ENCODE measurements at regions not wholly inside any gene's neighbourhood (a gene's known extent, or its start where the extent isn't known, plus 50 kb on each side); places are given as distances from the start of the nearest gene placed in this dataset.
"Not testable (repeated sequence)": the region's sequence is repeated elsewhere in the genome, so short reads cannot be mapped to it uniquely, and the experiment has no call there.

DNA sequence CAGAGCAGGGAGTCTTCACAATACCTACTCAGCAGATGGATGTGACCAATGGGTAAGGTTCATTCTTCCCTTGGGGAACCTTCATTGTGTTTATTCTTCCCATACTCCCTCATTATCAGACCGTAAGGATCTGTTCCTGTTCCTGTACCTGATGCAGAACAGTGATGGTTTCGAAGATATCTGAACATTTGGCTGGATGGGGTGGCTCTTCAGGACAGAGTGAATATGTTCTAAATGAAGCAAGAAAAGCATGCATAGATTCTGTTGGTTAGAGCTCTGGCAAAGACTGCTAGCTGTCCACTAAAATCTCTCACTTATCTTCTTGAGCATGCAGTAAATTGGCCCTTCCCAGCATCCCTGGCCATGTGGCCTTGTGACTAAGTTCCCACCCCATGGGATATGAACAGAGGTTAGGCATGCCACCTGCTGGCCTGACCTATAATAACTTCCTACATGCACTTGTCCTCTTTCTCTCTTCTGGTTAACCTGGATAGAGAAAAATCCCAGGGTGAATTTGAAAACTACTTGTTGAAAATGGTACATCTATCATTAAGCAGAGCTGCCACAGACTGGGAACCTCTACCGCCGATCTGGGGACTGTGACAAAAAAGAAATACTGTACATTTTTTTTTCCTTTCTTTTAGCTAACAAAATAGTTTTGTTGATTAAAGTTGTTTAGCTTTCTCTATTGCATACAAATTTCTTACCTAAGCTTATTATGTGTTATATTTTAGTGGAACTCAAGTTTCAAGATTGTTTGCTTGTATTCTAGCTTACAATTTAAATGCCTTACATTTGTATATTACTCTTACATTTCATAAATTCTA, 60.0 kb upstream of the BANK1 start:
- peak; percentile 69 for DNase-seq

DNA sequence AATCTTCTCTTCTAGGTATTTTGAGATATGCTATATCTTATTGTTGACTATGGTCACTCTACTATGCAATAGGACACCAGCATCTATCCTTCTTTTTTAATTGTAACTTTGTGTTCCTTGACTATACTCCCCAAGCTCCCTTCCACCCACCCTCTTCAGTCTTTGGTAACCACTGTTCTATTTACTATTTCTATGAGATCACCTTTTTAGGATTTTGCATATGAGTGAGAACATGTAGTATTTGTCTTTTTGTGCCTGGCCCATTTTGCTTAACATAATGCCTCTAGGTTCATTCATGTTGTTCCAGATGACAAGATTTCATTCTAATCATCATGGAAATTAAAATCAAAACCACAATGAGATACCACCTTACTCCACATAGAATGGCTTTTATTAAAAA, 63.3 kb upstream of the BANK1 start:
- DNase-seq: no peak

DNA sequence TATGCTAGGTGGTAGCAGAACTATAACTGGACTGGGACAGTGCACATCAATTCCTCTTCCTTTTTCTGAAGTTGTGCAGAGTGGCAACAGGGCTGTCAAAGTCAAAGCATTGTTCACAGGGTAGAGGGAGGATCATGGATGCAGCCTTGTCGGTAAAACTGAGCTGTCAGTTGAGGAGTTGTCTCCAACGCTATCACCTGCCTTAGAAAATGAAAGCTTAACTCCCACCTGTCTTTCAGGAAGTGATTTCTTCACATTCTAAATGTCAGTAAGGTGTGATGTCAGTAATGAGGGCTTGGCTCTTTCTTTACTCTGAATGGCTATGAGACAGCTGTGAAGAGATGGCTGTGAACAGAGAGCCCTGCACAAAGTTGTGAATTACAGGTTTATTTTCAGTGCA, 66.4 kb upstream of the BANK1 start:
- no peak for DNase-seq

DNA sequence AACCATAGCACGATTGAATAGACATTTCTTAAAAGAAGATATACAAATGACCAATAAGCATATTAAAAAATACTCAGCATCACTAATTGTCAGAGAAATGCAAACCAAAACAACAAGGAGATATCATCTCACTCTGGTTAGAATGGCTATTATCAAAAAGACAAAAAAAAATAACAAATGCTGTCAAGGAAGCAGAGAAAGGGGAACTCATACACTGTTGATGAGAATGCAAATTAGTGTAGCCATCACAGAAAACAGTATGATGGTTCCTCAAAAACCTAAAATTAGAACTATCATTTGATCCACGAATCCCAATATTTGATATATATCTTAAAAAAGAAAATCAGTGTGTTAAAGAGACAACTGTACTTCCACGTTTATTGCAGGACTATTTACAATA, 71.7 kb upstream of the BANK1 start:
- no peak for DNase-seq

DNA sequence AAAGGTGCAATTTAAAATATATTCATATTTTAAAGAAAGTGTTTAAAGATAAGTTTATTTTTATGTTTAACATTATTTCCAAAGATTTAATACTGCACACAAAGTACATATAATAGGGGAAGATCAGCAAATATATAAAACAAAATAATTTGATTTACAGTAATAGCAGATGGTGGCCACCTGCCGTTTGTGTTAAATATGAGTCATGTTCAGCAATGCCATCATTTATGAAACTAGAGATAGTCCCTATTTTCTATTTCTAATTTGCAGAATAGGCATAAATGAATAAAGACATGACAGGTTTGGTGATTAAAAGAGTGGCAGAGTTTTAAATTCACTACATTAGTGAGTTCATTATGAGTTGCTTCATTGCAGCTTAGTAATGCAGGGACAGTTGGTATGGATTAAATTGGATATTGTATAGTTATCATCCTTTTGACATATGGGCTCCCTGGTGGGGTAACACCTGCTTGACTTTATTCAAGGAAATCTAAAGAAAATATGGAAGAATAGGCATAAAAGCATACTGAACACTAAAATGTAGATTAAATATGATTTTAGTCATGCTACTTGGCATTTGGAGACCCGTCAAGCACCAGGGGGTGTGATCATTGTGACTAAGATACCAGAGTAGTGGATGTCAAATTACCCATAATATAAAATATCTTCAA, 78.8 kb upstream of the BANK1 start:
- peak; percentile 61 for DNase-seq

DNA sequence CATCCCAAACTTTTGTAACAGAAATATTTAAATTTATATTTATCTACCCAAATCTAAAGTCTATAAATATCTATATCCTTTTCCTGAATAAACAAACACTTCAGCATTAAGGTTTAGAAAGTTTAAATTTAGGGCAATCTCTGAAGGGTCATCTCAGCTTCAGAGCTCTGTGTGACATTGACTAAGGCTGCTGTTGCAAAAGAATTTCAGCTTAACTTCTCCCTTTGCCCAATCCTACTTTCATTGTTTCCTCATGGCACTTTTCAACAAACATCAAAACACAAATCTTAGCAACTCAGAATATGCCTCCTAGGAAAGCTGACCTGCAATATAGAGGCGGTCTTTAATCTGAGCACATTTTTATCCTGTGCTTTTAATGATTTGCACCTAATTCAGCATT, 79.7 kb upstream of the BANK1 start:
- DNase-seq: no peak

DNA sequence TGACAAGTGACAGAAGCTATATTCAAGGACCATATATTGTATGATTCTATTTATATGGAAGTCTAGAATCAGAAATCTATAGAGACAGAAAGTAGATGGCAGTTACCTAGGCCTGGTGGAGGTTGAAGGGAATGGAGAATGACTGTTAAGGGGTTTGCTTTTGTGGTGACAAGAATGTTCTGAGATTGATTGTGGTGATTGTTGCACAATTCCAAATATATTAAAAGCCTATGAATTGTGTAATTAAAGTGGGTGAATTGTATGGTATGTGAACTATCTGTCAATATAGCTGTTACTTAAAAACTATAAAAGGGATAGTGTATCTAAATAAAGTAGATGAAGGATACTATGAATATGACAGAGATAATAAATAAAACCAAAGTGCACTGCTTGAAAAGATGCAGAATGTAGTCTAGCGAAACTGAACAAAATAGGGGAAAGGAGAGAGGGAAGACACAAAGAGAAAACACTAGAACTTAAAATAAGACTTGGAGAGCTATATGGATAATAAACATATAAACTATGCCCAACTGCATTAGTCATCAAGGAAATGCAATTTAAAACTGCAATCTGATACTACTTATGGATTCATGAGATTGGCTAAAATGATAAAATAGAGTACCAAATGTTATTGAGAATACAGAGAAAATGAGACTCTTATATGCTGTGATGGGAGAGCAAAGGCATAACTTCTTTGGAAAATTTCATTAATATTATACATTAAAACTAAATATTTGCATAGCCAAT, 82.1 kb upstream of the BANK1 start:
- no peak for DNase-seq

DNA sequence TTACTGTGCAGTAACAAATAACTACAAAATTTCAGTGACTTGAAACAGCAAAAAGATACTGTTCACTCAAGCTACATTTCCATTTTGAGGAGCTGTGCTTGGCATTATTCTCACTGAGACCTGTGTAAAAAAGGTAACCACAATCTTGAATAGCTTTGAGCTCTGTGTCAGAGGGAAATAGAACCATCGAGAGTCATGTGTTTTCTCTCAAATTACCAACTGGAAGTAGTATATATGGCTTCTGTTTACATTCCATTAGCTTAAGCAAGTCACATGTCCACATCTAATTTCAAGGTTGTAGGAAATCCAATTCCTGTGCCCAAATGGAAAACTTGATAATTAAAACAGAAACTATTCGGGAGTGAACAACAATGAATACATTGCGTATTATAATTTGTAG, 82.9 kb upstream of the BANK1 start:
- no peak for DNase-seq

DNA sequence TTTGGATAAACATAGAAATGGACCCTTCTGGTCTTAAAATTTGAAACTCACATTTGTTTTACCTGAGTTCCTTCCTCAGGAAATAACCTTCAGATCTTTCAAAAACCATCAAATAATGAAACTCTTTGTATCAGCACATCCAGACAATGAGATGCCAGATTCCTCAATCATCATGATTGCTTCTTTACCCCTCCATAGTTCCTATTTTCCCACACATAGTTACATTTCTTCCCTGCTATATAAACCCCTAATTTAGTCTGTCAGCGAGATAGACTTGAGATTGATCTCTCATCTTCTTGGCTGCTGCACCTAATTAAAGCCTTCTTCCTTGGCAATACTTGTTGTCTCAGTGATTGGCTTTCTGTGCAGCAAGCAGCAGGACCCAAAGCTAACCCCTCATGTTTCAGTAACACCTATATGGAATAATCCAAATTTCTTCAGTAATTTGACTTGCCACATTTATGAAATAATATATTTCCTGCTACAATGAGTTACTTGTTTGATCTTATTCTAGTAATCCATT, 83.9 kb upstream of the BANK1 start:
- DNase-seq: no peak

DNA sequence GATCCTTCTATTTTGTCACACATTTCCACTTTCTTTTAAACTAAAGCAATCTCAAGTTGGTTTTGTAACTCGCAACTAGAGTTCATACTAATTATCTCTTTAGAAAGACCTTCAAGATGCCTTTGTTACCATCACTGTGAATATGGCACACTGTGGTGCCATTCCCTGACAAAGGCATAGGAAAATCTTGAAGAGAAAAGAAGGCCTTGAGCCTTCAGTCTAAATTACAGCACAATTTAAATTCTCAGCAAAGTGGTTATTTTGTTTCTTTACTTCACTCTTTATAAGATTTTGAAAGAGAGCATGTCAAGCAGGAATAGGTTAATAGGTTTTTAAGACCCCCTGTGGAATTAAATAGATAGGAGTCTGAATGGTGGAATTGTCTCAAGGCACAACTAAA, 89.0 kb upstream of the BANK1 start:
- no peak for DNase-seq

DNA sequence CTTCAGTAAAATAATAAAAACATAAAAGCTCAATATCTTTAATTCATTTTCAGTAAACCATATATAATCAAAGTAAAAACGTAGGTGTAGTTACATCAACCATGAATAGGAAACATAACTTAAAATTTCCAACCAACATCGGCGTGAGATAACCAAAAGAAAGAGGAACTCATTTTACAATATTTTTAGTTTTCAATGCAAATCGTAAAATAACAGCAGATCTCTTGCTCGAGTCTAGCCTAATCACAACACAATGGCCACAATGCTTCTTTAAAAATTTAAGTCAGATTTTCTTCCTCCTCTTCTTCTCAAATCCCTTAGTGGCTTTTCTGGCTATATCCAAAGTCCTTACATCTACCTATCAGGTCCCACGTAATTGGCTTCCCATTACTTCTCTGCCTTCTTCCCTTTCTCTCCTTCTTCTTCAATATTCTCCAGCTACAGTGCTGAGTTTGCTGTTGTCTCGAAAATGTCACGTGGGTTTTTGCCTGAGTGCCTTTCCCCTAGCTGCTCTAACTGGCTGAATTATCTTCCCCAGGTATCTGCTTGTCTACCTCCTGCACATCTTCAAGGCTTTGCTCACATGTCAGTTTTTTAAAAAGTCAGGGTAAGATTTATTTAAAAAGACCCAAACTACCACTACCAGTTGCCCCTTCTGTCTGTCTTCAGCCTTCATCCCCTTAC, 90.9 kb upstream of the BANK1 start:
- no peak for DNase-seq

DNA sequence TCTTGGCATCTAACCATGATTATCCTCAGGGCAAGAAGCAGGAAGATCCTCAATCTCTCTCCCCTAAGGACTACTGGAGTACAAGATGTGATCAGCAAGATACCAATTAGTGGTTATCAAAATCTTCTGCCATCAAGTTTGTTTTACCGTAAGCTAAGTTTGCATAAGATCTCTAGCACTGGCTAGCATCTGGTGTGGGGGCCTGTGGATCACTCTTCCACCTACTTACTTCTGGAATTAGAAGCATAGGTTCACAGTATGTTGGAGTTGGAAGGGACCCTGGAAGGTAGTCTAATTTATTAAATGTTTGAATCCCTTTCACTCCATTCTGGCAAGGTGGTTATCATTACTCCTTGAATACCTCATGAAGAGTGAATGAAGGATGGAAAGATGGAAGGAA, 93.3 kb upstream of the BANK1 start:
- no peak for DNase-seq

DNA sequence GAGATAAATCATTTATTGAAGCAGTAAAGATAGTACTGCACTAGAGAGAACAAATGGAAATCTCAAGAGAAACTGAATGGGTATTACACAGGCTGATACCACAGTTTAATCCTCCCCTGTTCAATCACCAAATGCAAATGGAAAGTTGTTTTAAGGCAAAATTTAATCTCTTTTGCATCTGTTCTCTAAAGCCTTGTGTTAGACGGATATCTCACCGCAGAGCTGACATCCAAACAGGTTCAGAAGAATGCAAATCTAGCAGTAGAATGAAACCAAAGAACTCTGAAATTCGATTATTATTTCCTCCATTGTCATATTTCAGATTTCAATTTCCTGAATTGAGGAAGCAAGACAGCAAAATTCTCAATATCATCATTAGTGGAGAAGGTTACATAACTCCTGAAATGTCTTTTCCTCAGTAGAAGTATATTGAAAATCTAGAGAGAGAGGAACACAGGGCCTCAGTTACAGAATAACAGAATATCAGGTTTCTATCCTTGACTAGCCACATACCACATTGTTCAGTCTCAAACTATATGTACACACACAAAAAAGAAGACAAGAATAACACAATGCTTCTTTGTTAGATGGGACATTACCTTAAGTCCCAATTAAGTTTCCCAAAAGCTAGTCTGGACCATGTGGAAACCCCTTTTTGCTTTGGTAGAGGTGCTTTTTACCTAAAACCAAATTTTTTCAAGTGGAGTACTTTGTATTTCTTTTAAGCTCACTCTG, 94.1 kb upstream of the BANK1 start:
- DNase-seq: no peak

DNA sequence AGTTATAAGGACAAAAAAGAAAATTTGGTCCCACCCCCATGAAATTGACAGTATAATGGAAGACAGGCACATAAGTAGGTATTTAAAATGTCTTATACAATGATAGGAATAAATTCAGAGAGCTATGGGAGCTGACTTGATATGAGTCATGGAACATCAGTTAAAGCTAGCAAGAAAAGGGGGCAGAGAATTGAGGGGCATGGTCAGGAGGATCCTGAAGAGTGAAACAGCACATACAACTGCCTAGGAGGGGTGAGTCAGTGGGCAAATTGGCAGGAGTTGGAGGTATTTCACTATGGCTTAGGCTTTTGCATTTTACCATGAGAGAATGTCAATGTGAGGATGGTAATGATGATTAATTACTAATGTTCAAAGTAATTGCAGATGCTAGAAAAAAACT, 95.4 kb upstream of the BANK1 start:
- DNase-seq: no peak

DNA sequence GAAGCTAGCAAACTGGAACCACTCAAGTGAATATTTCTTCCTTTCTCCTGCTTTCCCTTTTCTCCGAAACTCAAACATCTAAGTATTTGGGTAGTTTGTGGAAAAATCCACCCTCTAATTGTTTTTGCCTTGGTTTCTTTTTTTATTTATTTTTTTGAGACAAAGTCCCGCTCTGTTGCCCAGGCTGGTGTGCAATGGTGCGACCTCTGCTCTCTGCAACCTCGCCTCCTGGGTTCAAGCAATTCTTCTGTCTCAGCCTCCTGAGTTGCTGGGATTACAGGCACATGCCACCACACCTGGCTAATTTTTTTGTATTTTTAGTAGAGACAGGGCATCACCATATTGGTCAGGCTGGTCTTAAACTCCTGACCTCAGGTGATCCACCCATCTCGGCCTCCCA, 96.1 kb upstream of the BANK1 start:
- not testable (repeated sequence) for DNase-seq

DNA sequence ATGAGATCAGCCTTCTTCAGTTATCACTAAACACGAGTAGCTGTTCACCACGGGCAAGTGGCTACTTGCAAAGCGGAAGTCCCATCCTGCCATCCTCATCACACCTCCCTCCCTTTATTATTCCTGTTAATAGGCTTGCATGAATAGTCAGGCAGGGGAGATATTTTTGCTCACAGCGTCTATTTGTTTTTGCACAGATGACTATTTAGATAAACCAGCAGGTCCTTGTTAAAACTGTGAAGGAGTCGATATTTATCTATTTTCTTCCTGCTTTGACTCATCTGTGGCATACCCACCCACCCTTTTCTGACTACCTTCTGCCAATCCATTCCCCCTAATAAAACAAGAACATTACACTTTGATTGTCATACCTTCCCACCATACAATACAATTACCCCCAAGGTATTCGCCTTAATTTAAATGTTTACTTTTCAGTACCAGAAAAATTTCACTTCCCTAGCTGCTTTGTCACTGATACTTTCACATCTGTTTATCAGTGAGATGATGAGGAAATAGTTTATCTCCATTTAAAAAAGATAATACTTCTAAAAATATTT, 96.6 kb upstream of the BANK1 start:
- DNase-seq: peak; percentile 19

DNA sequence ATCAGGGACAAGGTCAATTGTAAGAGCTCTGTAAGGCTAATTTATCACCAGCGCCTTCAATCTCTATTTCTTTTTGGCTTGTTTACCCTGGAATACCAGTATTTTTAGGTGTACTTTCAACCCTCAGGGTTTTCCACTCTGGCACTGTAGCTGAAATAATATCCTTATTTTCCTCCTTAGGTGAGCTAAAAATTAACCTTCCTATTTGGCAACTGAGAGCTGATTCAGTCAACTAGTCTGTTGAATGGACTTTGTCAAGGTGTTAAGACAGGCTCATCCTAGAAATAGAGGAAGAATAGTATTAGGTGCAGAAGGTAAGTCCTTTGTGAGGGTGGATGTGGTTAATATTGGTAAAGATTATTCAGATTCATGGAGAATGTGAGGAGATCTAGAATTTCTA, 101.3 kb upstream of the BANK1 start:
- DNase-seq: no peak

DNA sequence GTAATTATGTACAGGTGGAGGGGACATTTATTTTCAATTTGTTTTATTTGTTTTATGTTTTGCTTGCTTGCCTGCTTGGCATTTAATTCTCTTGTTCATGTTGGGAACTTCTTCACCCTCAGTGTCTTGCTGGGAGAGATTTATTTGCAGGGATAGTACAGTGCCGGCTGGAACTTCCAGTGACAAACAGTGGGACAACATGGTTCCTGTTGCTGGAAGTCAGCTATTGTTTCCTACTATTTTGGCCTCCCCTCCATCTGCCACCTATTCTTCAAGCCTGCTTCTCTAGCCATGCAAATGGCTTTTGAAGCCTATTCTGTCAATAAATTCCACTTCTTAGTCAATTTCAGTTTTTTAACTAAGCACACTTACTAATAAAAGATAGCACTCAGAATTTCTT, 105.4 kb upstream of the BANK1 start:
- DNase-seq: no peak

DNA sequence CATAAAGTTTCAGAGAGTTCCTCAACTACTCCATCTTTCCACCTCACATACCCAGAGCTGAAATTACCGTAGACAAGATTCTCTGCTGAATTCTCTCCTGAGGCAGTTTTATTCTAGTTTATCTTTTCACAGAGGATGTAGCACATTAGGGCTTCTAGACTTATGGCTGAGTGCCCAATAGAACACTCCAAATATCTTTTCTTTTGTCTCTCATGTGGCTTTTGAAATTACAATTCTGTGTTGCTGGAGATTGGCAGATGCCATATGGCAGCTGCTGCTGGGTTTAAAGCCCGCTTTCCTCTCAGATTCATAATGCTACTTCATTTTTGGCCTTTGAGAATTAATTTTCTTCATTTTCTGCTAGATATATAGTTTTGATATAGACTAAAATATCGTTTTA, 107.6 kb upstream of the BANK1 start:
- DNase-seq: peak; percentile 12

DNA sequence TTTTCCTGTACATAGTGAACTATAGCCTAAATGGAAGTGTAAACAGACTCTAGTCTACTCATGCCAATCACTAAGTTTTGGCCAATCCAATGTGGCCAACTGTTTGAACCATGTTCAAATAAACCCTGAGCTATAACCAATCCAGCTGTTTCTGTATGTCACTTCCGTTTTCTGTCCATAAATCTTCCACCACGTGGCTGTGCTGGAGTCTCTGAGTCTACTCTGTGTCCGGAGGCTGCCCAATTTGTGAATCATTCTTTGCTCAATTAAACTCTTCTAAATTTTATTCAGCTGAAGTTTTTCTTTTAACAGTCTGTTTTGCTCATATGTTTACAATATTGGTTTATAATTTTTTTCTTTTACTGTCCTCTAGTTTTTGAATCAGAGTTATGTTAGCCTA, 112.3 kb upstream of the BANK1 start:
- DNase-seq: no peak

DNA sequence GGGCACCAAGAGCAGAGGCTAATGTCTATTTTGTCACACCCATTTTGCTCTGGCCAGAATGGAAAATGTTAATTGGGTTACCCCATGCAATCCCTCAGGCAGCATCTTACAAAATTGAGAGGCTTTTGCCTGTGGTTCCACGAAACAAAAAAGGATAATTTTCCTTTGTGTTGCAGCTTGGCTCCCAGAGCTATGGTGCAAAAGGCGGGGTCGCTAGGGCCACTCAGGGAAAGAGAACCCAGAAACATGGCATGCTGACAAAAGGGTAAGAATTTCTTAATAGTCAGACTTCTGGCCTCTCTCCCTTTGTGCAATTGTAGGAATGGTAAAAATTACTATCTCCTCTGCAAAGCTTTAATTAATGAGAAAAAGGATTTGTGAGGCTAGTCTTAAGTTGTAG, 119.6 kb upstream of the BANK1 start:
- no peak for DNase-seq

DNA sequence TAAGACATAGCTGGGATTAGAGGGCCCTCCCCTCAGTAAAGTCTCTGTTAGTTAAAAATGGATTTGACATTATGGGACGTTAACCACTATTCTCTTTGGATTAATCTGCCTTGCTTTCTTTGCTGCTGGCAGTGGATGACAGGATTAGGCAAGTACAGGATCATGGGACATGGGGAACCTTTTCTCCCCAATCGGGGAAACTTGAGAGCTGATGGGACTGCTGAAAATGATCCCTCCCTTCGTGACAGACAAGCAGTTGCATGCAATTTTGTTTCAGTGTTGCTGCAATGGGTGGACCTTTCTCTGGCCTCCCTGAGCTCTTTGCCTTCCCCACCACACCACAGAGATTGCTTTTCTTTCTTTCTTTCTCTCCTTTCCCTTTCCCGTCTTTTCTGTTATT, 120.2 kb upstream of the BANK1 start:
- DNase-seq: no peak
